SK-N-SH treated with all-trans-retinoic acid at 6 μM for 48 hours (cell line): ENCODE measurements at regions not wholly inside any gene's neighbourhood (a gene's known extent, or its start where the extent isn't known, plus 50 kb on each side); places are given as distances from the start of the nearest gene placed in this dataset.

Experiments used
- ATAC-seq: fragments of 200-7000 bp; cut with Tn5 transposase; 3 replicates; pipeline ENCODE4 v1.9.1; 2020; ENCODE audit warnings: mild to moderate bottlenecking, moderate library complexity
- ARNTL ChIP-seq: fragments of 450-650 bp; formaldehyde crosslinking; IDR thresholded peaks from 2 replicates; pipeline ENCODE4 v1.5.0; 2020; ENCODE audit warnings: low read depth, mild to moderate bottlenecking, moderate library complexity, borderline replicate concordance
- CREB5 ChIP-seq: fragments of 250-450 bp; sonication (Bioruptor Pico); IDR thresholded peaks from 2 replicates; pipeline ENCODE4 v1.5.1; 2020; ENCODE audit warnings: low read depth, mild to moderate bottlenecking, moderate library complexity
- CSDC2 ChIP-seq: fragments of 250-450 bp; sonication (Bioruptor Pico); IDR thresholded peaks from 2 replicates; pipeline ENCODE4 v1.5.0; 2020; ENCODE audit warnings: mild to moderate bottlenecking, moderate library complexity
- ESRRG ChIP-seq: fragments of 250-450 bp; sonication (Bioruptor Pico); IDR thresholded peaks from 2 replicates; pipeline ENCODE4 v1.6.1; 2021; ENCODE audit warnings: mild to moderate bottlenecking
- GLIS3 ChIP-seq: fragments of 250-450 bp; sonication (Bioruptor Pico); IDR thresholded peaks from 2 replicates; pipeline ENCODE4 v1.5.0; 2020; ENCODE audit warnings: mild to moderate bottlenecking, moderate library complexity
- ISL1 ChIP-seq: fragments of 250-450 bp; sonication (Bioruptor Pico); IDR thresholded peaks from 2 replicates; pipeline ENCODE4 v2.1.2; 2022; ENCODE audit warnings: mild to moderate bottlenecking, moderate library complexity
- OSR1 ChIP-seq: fragments of 250-450 bp; sonication (Bioruptor Pico); IDR thresholded peaks from 2 replicates; pipeline ENCODE4 v1.8.0; 2022; ENCODE audit warnings: moderate library complexity, mild to moderate bottlenecking, inconsistent platforms
- PPARA ChIP-seq: fragments of 250-450 bp; sonication (Bioruptor Pico); IDR thresholded peaks from 2 replicates; pipeline ENCODE4 v1.5.0; 2020; ENCODE audit warnings: mild to moderate bottlenecking, borderline replicate concordance
- RARB ChIP-seq: fragments of 250-450 bp; sonication (Bioruptor Pico); IDR thresholded peaks from 2 replicates; pipeline ENCODE4 v1.8.0; 2021; ENCODE audit warnings: mild to moderate bottlenecking, moderate library complexity
- SNAI2 ChIP-seq: fragments of 250-450 bp; sonication (Bioruptor Pico); IDR thresholded peaks from 2 replicates; pipeline ENCODE4 v1.5.0; 2020; ENCODE audit warnings: mild to moderate bottlenecking, moderate library complexity
- TCF4 ChIP-seq: fragments of 250-450 bp; sonication (Bioruptor Pico); IDR thresholded peaks from 2 replicates; pipeline ENCODE4 v1.8.0; 2021; ENCODE audit warnings: mild to moderate bottlenecking, moderate library complexity, borderline replicate concordance
- TOX ChIP-seq: fragments of 250-450 bp; sonication (Bioruptor Pico); IDR thresholded peaks from 2 replicates; pipeline ENCODE4 v1.8.0; 2021; ENCODE audit warnings: mild to moderate bottlenecking, moderate library complexity, borderline replicate concordance
- ZC3H10 ChIP-seq: fragments of 250-450 bp; sonication (Bioruptor Pico); IDR thresholded peaks from 2 replicates; pipeline ENCODE4 v1.5.1; 2021; ENCODE audit warnings: mild to moderate bottlenecking, moderate library complexity
- ZFP3 ChIP-seq: fragments of 250-450 bp; sonication (Bioruptor Pico); IDR thresholded peaks from 2 replicates; pipeline ENCODE4 v1.5.0; 2020; ENCODE audit warnings: mild to moderate bottlenecking, moderate library complexity
- ZFP30 ChIP-seq: fragments of 450-650 bp; formaldehyde crosslinking; IDR thresholded peaks from 2 replicates; pipeline ENCODE4 v1.5.0; 2022; ENCODE audit warnings: mild to moderate bottlenecking, moderate library complexity
- ZNF565 ChIP-seq: fragments of 450-650 bp; formaldehyde crosslinking; conservative IDR thresholded peaks from 2 replicates; pipeline ENCODE4 v1.5.0; 2020; ENCODE audit warnings: low read depth, mild to moderate bottlenecking, moderate library complexity
- ZNF70 ChIP-seq: fragments of 450-650 bp; formaldehyde crosslinking; IDR thresholded peaks from 2 replicates; pipeline ENCODE4 v1.5.0; 2020; ENCODE audit warnings: mild to moderate bottlenecking, moderate library complexity
- ZNF8 ChIP-seq: fragments of 450-650 bp; formaldehyde crosslinking; IDR thresholded peaks from 2 replicates; pipeline ENCODE4 v1.5.0; 2020; ENCODE audit warnings: mild to moderate bottlenecking, moderate library complexity
- TF ChIP-seq, protein P1 (sequence below): fragments of 250-450 bp; sonication (Bioruptor Pico); IDR thresholded peaks from 2 replicates; pipeline ENCODE4 v1.8.0; 2020; ENCODE audit warnings: mild to moderate bottlenecking, moderate library complexity, borderline replicate concordance
- TF ChIP-seq, protein P2 (sequence below): fragments of 250-450 bp; sonication (Bioruptor Pico); IDR thresholded peaks from 2 replicates; pipeline ENCODE4 v1.5.0; 2020; ENCODE audit warnings: mild to moderate bottlenecking, moderate library complexity
- TF ChIP-seq, protein P3 (sequence below): fragments of 250-450 bp; sonication (Bioruptor Pico); IDR thresholded peaks from 2 replicates; pipeline ENCODE4 v1.5.1; 2021; ENCODE audit warnings: mild to moderate bottlenecking, moderate library complexity

DNA sequence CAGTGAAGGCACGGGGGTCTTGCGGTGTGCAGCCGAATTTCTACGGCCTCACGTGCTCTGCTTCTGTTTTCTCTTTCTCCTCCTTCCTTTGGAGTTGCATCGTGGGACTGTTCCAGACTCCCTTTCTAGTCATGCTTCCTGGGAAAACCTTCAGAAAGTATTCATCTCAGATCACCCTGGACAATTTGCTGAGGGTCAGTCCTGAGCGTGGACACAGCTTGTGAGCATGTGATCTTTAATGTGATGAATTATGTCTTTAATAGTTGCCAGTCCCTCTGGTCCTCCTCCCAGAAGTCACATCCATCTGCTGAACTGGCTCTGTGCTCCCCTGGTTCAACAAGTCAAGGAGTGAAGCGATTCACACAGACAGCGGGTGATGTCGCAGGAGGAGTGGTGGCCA, 145.0 kb upstream of the PDE10A start:
- TF ChIP-seq SNAI2 (CRISPR knock-in tag) (no peak), ZC3H10 (CRISPR knock-in tag) (no peak), CSDC2 (CRISPR knock-in tag) (no peak), ZNF565 (CRISPR knock-in tag) (no peak), ZFP3 (CRISPR knock-in tag) (no peak), ZNF70 (no peak), CREB5 (CRISPR knock-in tag) (no peak), OSR1 (no peak), PPARA (CRISPR knock-in tag) (no peak), ESRRG (no peak), ISL1 (no peak), TOX (CRISPR knock-in tag) (no peak), ZFP30 (CRISPR knock-in tag) (no peak), RARB (CRISPR knock-in tag) (no peak)
- TF ChIP-seq, protein P1, sequence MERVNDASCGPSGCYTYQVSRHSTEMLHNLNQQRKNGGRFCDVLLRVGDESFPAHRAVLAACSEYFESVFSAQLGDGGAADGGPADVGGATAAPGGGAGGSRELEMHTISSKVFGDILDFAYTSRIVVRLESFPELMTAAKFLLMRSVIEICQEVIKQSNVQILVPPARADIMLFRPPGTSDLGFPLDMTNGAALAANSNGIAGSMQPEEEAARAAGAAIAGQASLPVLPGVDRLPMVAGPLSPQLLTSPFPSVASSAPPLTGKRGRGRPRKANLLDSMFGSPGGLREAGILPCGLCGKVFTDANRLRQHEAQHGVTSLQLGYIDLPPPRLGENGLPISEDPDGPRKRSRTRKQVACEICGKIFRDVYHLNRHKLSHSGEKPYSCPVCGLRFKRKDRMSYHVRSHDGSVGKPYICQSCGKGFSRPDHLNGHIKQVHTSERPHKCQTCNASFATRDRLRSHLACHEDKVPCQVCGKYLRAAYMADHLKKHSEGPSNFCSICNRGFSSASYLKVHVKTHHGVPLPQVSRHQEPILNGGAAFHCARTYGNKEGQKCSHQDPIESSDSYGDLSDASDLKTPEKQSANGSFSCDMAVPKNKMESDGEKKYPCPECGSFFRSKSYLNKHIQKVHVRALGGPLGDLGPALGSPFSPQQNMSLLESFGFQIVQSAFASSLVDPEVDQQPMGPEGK (CRISPR knock-in tag) = no peak
- TF ChIP-seq, protein P2, sequence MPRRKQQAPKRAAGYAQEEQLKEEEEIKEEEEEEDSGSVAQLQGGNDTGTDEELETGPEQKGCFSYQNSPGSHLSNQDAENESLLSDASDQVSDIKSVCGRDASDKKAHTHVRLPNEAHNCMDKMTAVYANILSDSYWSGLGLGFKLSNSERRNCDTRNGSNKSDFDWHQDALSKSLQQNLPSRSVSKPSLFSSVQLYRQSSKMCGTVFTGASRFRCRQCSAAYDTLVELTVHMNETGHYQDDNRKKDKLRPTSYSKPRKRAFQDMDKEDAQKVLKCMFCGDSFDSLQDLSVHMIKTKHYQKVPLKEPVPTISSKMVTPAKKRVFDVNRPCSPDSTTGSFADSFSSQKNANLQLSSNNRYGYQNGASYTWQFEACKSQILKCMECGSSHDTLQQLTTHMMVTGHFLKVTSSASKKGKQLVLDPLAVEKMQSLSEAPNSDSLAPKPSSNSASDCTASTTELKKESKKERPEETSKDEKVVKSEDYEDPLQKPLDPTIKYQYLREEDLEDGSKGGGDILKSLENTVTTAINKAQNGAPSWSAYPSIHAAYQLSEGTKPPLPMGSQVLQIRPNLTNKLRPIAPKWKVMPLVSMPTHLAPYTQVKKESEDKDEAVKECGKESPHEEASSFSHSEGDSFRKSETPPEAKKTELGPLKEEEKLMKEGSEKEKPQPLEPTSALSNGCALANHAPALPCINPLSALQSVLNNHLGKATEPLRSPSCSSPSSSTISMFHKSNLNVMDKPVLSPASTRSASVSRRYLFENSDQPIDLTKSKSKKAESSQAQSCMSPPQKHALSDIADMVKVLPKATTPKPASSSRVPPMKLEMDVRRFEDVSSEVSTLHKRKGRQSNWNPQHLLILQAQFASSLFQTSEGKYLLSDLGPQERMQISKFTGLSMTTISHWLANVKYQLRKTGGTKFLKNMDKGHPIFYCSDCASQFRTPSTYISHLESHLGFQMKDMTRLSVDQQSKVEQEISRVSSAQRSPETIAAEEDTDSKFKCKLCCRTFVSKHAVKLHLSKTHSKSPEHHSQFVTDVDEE (CRISPR knock-in tag) = no peak
- TF ChIP-seq, all 23 proteins: peak for 0
- ATAC-seq = no peak

- TF ChIP-seq CSDC2 (CRISPR knock-in tag) (no peak), PPARA (CRISPR knock-in tag) (no peak), ARNTL (CRISPR knock-in tag) (no peak), TCF4 (no peak), ESRRG (no peak), CREB5 (CRISPR knock-in tag) (no peak), ZC3H10 (CRISPR knock-in tag) (no peak), ZFP3 (CRISPR knock-in tag) (no peak), GLIS3 (CRISPR knock-in tag) (no peak), ZNF565 (CRISPR knock-in tag) (no peak), ZNF8 (CRISPR knock-in tag) (no peak), ZFP30 (CRISPR knock-in tag) (no peak)
- TF ChIP-seq, protein P3, sequence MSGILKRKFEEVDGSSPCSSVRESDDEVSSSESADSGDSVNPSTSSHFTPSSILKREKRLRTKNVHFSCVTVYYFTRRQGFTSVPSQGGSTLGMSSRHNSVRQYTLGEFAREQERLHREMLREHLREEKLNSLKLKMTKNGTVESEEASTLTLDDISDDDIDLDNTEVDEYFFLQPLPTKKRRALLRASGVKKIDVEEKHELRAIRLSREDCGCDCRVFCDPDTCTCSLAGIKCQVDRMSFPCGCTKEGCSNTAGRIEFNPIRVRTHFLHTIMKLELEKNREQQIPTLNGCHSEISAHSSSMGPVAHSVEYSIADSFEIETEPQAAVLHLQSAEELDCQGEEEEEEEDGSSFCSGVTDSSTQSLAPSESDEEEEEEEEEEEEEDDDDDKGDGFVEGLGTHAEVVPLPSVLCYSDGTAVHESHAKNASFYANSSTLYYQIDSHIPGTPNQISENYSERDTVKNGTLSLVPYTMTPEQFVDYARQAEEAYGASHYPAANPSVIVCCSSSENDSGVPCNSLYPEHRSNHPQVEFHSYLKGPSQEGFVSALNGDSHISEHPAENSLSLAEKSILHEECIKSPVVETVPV (CRISPR knock-in tag) = no peak
- no peak for ATAC-seq
Observed at GRCh38 chr6:165807249-165807960, 144.4 kb upstream of the PDE10A start.
